BJ (cell line): ENCODE measurements at regions not wholly inside any gene's neighbourhood (a gene's known extent, or its start where the extent isn't known, plus 50 kb on each side); places are given as distances from the start of the nearest gene placed in this dataset.

Experiments
- CTCF ChIA-PET: fragments of 350-600 bp; formaldehyde crosslinking; extraction: SDS; loops from one replicate; lab custom pipeline; 2021; ENCODE audit warnings: antibody characterized with exemption, inconsistent platforms; lab: Yijun Ruan, JAX
- POLR2A ChIA-PET: fragments of 300-600 bp; sonication (Branson Sonifier 250); formaldehyde crosslinking; extraction: SDS; loops from one replicate; lab custom pipeline; 2021; ENCODE audit warnings: antibody characterized with exemption; lab: Charles Lee
- DNase-seq: peaks from one replicate; pipeline ENCODE4 v3.0.0-alpha.2; 2011; ENCODE audit warnings: low read depth
- H3K27me3 ChIP-seq: 2 replicates; pipeline ENCODE4 v1.6.0; 2011; ENCODE audit warnings: low read length; ENCODE audit not compliant: control insufficient read depth, insufficient read depth
- H3K36me3 ChIP-seq: 2 replicates; pipeline ENCODE4 v1.5.1; 2011; ENCODE audit warnings: low read length; ENCODE audit not compliant: control insufficient read depth, insufficient read depth
- H3K4me3 ChIP-seq: 2 replicates; pipeline ENCODE4 v1.5.1; 2011; ENCODE audit warnings: low read depth, mild to moderate bottlenecking, control low read depth, low read length
- TF ChIP-seq, protein P1 (sequence below): IDR thresholded peaks from 2 replicates; pipeline ENCODE4 v1.5.1; 2011; ENCODE audit warnings: low read depth, mild to moderate bottlenecking, control low read depth, inconsistent platforms, low read length, moderate library complexity; ENCODE audit not compliant: insufficient read depth

DNA sequence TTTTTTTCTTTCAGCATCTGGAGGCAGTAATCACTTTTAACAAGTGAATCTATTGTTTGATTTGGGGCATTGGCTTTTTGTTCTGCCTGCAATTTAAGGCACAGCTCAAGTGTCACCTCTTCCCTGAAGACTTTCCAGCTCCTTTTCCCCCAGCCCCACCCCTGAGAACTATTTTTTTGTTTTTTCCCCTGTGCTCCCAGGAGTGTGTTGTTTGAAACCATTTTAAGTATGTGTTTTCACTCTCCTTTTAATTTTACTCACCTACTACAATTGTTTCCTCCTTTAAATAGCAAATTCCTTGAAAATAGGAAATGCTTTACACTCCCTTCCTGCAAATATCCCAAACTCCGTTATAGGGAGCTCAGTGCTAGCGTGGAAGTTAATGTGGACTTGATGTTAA, 286.7 kb upstream of the PROK2 start:
- no peak overlapping the region for H3K4me3 ChIP-seq
- CTCF ChIA-PET: no interaction called here
- DNase-seq: no peak
- POLR2A ChIA-PET: no interaction called here
- TF ChIP-seq, protein P1, sequence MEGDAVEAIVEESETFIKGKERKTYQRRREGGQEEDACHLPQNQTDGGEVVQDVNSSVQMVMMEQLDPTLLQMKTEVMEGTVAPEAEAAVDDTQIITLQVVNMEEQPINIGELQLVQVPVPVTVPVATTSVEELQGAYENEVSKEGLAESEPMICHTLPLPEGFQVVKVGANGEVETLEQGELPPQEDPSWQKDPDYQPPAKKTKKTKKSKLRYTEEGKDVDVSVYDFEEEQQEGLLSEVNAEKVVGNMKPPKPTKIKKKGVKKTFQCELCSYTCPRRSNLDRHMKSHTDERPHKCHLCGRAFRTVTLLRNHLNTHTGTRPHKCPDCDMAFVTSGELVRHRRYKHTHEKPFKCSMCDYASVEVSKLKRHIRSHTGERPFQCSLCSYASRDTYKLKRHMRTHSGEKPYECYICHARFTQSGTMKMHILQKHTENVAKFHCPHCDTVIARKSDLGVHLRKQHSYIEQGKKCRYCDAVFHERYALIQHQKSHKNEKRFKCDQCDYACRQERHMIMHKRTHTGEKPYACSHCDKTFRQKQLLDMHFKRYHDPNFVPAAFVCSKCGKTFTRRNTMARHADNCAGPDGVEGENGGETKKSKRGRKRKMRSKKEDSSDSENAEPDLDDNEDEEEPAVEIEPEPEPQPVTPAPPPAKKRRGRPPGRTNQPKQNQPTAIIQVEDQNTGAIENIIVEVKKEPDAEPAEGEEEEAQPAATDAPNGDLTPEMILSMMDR: no peak
- no peaks in the 10 kb centered on the region for H3K36me3 ChIP-seq
- H3K27me3 ChIP-seq: peaks cover 2% of the 10 kb centered on the region; the same call in 1 of the 2 replicates

DNA sequence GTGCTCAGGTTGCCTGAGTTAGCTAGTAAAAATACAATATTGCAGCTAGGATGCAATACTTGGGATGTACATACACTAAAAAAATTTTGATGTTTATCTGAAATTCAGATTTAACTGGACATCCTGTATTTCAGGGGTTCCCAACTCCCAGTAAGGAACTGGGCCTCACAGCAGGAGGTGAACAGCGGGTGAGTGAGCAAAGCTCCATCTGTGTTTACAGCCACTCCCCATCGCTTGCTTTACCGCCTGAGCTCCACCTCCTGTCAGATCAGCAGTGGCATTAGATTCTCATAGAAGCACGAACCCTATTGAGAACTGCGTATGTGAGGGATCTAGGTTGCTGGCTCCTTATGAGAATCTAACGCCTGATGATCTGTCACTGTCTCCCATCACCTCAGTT, 285.1 kb upstream of the PROK2 start:
- TF ChIP-seq, protein P1: no peak
- Histone ChIP-seq H3K27me3 (peaks cover 2% of the 10 kb centered on the region; the same call in 1 of the 2 replicates), H3K4me3 (no peak overlapping the region), H3K36me3 (no peaks in the 10 kb centered on the region)
- POLR2A ChIA-PET: no interaction called here
- CTCF ChIA-PET: no interaction called here
- DNase-seq: no peak

DNA sequence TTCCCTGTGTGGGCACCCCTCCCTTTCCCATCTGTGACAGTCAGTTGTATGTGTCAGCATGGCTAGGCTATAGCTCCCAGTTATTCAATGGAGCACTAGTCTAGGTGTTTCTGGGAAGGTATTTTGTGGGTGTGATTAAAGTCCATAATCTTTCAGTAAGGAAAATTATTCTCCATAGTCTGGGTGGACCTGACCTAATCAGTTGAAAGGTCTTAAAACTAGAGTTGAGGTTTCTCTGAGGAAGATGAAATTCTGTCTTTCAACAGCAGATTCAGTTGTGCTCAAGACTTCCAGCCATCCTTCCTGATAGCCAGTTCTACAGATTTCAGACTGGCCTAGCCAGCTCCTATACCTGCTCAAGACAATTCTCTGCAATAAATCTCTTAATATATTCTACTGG, 284.6 kb upstream of the PROK2 start:
- no peak for DNase-seq
- ChIA-PET CTCF (interaction anchor here (1.6 kb wide), 1 partner anchor 8 kb away, joined by 3 read pairs; no protein-coding TSS in a partner anchor), POLR2A (no interaction called here)
- Histone ChIP-seq H3K27me3 (peaks cover 2% of the 10 kb centered on the region; the same call in 1 of the 2 replicates), H3K36me3 (no peaks in the 10 kb centered on the region), H3K4me3 (no peak overlapping the region)
- TF ChIP-seq, protein P1: no peak

DNA sequence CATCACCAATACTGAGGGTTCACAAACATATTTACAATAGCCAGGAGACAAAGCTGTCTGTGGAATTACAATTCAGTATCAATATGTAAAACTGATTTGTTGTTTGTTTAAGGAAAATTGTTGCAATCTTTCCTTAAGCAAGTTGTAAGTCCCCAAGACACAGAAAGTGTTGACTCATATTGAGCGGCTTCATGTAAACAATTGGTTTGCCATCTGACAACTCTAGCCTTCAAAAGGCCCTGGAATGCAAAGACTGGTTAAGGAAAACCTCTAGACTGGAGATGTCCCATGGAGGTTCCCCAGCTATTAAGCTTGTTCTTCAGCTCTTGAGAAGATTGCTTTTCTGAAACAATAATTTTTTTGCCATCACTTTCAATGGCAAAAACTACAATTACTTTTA, 283.7 kb upstream of the PROK2 start:
- no peak for DNase-seq
- POLR2A ChIA-PET: no interaction called here
- Histone ChIP-seq H3K27me3 (peaks cover 2% of the 10 kb centered on the region; the same call in 1 of the 2 replicates), H3K36me3 (no peaks in the 10 kb centered on the region), H3K4me3 (no peak overlapping the region)
- CTCF ChIA-PET: interaction anchor here (1.2 to 1.6 kb wide), 2 partner anchors 9 to 60 kb away, joined by 3 to 4 read pairs; no protein-coding TSS in a partner anchor
- TF ChIP-seq, protein P1: no peak

DNA sequence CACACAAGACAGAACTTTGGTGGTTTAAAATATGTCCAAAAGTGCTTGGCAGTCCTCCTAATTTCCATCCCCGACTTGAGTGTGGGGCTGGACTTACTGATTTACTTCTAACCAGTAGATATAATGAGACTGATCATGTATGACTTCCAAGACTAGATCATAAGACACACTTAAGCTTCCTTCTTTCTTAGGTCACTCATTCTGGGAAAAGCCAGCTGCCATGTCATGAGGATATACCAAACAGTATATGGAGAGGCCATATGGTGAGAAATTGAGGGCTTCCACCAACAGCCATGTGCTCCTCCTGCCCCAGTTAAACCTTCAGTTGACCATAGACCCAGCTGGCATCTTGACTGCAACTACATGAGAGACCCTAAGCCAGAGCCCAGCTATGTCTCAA, 282.8 kb upstream of the PROK2 start:
- Histone ChIP-seq H3K4me3 (no peak overlapping the region), H3K36me3 (no peaks in the 10 kb centered on the region), H3K27me3 (peaks cover 2% of the 10 kb centered on the region; the same call in 1 of the 2 replicates)
- ChIA-PET CTCF (interaction anchor here (1.6 kb wide), 1 partner anchor 10 kb away, joined by 3 read pairs; no protein-coding TSS in a partner anchor), POLR2A (no interaction called here)
- DNase-seq: no peak
- TF ChIP-seq, protein P1: no peak
